ES-I3 (cell line): ENCODE measurements at regions not wholly inside any gene's neighbourhood (a gene's known extent, or its start where the extent isn't known, plus 50 kb on each side); places are given as distances from the start of the nearest gene placed in this dataset.

ENCODE experiments used
- H3K36me3 ChIP-seq: 2 replicates; pipeline ENCODE4 v1.6.1; 2013; ENCODE audit warnings: mild to moderate bottlenecking, low read length, control low read depth, moderate library complexity; ENCODE audit not compliant: insufficient read depth
- H3K4me1 ChIP-seq: 2 replicates; pipeline ENCODE4 v1.6.1; 2013; ENCODE audit warnings: mild to moderate bottlenecking, control low read depth, low read length; ENCODE audit not compliant: insufficient read depth
- H3K9ac ChIP-seq: 2 replicates; pipeline ENCODE4 v1.6.1; 2013; ENCODE audit warnings: low read depth, mild to moderate bottlenecking, low read length, moderate library complexity
- H3K9me3 ChIP-seq: 2 replicates; pipeline ENCODE4 v1.6.1; 2013; ENCODE audit warnings: mild to moderate bottlenecking, low read length, moderate library complexity; ENCODE audit not compliant: control insufficient read depth, insufficient read depth

DNA sequence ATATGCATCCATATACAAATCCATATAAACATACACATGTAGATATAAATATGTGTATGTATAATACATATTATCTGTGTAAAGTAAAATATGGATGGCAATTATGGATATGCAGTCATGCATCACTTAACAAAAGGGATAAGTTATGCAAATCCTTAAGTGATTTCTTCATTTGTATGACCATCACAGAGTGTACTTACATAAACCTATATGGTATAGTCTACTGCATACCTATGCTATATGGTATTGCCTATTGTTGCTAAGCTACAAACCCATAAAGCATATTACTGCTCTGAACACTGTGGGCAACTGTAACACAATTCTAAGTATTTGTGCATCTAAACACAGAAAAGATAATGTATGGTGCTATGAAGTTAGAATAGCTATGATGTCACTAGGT is 227.2 kb downstream of the SLC6A15 start:
- H3K9me3 ChIP-seq, result no peaks in the 10 kb centered on the region
- H3K36me3 ChIP-seq, result no peaks in the 10 kb centered on the region
- H3K9ac ChIP-seq, result no peak overlapping the region
- H3K4me1 ChIP-seq, result peaks cover 18% of the 10 kb centered on the region

DNA sequence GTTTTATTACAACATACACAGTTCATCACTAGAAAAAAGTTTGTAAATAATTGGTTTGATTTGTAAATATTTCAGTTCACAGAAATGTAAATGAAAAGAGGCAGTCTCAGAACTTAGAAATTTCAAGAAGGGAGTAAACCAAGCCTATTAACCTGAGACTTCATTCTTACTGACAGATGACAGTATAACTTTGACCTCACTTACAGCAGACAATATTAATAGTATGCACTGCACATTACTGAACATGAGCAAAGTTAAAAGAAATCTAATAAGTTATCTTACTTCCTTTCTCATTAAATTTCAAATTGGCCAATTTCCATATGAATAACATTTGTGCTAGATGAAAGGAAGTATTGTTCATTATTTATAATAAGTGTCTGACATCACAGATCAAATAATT is 235.8 kb downstream of the SLC6A15 start:
- H3K4me1 ChIP-seq, result no peaks in the 10 kb centered on the region
- no peaks in the 10 kb centered on the region for H3K36me3 ChIP-seq
- no peak overlapping the region for H3K9ac ChIP-seq
- no peaks in the 10 kb centered on the region for H3K9me3 ChIP-seq

DNA sequence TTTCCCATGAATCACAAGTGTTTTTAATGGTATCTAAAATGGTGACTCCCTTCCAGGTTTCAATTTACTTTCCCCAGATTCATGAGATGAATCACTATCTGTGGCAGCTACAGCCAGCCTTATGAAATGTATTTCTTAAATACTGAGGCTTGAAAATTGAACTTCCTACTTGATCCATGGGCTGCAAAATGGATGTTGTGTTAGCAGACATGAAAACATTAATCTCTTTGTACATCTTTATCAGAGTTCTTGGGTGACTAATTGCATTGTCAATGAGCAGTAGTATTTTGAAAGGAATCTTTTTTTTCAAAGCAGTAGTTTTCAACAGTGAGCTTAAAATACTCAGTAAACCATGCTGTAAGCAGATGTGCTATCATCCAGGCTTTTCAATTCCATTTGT is 250.8 kb downstream of the SLC6A15 start:
- H3K4me1 ChIP-seq, result peaks cover 5% of the 10 kb centered on the region; the same call in 1 of the 2 replicates
- no peak overlapping the region for H3K9ac ChIP-seq
- H3K36me3 ChIP-seq, result no peaks in the 10 kb centered on the region
- H3K9me3 ChIP-seq, result no peaks in the 10 kb centered on the region

DNA sequence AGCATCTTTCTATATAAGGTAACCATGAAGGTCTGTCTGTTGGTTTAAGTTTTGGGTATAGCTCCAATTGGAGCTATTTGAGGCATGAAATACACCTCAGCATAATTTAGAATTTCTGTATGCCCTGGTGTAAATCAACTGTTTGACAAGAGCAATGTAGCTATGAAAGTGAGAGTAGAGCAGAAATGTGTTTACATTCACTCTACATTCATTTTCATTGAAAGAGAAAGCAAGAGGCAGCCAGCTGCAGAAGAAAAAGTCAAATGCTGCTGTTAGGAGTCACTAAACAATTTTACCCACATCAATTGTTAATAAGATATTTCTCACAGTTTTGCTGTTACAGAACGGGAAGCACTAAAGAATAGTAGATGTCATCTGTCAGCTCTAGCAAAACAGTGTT is 252.5 kb downstream of the SLC6A15 start:
- peaks cover 5% of the 10 kb centered on the region; the same call in 1 of the 2 replicates for H3K4me1 ChIP-seq
- no peaks in the 10 kb centered on the region for H3K9me3 ChIP-seq
- no peaks in the 10 kb centered on the region for H3K36me3 ChIP-seq
- H3K9ac ChIP-seq, result no peak overlapping the region

DNA sequence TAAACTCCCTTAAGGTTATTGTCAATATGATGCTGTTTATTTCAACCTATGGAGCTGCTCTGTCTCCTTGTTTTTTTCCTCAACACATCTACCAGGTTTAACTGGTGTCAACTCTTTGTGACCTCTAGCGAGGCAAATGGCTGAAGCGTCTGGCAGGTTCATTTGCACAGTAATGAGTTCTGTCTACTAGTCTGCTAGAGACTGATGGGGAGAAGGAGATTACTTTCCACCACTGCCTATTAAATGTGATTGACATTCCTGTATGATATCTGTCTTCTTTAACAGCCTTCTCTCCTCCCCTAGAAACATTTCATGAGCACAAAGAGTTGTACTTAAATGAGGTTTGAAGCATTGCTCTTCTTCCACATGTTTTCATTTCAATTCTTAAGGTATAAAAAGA is 253.7 kb downstream of the SLC6A15 start:
- H3K4me1 ChIP-seq, result peaks cover 5% of the 10 kb centered on the region; the same call in 1 of the 2 replicates
- no peaks in the 10 kb centered on the region for H3K36me3 ChIP-seq
- H3K9ac ChIP-seq, result no peak overlapping the region
- no peaks in the 10 kb centered on the region for H3K9me3 ChIP-seq

DNA sequence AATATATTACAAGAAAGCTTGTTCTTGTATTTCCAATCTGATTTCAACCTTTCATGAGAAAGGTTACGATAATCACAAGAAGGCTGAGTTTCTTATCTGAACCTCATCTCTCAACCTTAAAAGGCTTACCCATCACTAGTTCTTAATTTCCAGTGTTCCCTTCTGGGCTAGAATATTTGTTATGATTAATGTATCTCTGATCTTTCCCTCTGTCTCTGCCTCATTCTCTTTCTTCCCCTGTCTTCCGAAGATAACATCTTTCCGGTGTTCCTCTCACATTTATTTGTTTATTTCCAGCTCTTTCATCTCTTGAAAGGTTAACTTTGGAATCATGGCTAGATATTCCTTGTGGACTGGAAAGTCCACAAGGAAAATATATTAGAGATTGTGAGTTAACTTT is 255.9 kb downstream of the SLC6A15 start:
- Histone ChIP-seq H3K9me3 (no peaks in the 10 kb centered on the region), H3K9ac (no peak overlapping the region), H3K36me3 (no peaks in the 10 kb centered on the region), H3K4me1 (peaks cover 5% of the 10 kb centered on the region; the same call in 1 of the 2 replicates)

DNA sequence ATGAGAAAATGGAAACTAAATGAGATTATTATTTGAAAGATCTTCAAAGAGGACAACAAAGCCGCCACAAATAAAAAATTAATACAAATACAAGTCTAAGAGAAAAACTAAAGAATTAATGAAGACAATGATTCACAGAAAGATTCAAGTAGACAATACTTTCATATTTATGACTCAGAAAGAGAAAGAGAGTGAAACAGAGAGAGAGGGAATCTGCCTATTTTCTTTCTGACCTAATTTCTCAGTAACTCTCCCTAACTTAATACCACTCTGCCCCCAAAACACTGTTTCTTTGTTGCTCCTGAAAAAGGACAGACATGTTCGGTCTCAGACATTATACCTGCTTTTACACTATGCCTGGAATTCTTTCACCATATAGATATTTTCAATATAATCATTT is 259.1 kb downstream of the SLC6A15 start:
- Histone ChIP-seq H3K4me1 (no peaks in the 10 kb centered on the region), H3K9me3 (no peaks in the 10 kb centered on the region), H3K9ac (no peak overlapping the region), H3K36me3 (no peaks in the 10 kb centered on the region)

DNA sequence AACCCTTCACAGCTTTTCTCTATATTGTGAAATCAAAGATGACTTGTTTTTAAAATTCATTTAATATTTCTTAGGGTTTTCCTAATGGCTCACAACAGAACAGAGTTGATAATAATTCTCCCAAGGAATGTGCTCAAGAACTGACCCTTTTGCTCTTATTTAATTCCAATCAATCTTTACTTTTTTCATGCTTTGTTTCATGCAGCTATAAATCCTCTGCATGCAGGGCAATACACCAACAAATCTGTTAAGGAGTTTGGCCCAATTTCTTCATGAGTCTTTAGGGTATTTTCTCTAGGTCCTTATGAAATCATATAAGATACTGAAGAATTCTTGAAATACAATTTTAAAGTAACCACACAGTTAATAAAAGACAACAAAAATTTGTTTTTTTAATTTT is 264.2 kb downstream of the SLC6A15 start:
- Histone ChIP-seq H3K9me3 (no peaks in the 10 kb centered on the region), H3K9ac (no peak overlapping the region), H3K4me1 (no peaks in the 10 kb centered on the region), H3K36me3 (no peaks in the 10 kb centered on the region)

DNA sequence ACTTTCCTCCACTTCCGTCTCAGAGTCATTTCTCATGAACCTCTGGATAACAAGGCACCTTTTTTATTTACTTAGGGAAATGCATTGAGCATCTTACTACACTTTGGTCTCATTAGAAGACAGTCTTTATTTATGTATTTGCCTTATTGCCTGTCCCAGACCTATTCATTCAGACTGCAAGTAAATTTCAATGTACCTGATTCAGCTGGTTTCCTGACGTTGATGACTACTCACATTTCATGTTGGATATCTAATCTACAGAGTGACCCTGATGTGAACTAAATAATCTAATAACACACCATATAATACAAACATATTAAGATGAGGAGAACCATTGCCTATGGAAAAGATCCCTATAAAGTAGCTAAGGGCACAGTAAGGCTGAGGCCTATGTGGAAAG is 267.7 kb downstream of the SLC6A15 start:
- no peaks in the 10 kb centered on the region for H3K4me1 ChIP-seq

DNA sequence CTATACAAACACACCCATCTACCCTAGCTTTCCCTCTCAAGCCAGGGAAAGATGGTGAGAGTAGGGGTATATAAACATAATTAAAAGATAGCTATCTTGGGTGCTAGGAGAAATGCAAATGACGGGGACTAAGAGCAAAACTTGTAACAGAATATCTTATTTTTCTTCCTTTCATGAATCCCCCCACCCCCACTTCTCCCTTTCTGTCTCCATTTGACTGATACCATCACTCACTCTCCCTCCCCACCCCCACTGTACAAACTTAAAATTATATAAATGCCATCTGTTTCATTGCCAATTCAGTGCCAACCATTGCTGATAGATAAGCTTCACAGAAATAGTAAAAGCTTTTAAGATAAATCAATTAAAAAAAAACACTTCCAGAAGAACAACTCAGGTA is 268.6 kb downstream of the SLC6A15 start:
- no peaks in the 10 kb centered on the region for H3K4me1 ChIP-seq
- H3K9me3 ChIP-seq, result no peaks in the 10 kb centered on the region
- no peak overlapping the region for H3K9ac ChIP-seq
- no peaks in the 10 kb centered on the region for H3K36me3 ChIP-seq

More for the DNA sequence above, 267.7 kb downstream of the SLC6A15 start:
- Histone ChIP-seq H3K9ac (no peak overlapping the region), H3K9me3 (no peaks in the 10 kb centered on the region), H3K36me3 (no peaks in the 10 kb centered on the region)

DNA sequence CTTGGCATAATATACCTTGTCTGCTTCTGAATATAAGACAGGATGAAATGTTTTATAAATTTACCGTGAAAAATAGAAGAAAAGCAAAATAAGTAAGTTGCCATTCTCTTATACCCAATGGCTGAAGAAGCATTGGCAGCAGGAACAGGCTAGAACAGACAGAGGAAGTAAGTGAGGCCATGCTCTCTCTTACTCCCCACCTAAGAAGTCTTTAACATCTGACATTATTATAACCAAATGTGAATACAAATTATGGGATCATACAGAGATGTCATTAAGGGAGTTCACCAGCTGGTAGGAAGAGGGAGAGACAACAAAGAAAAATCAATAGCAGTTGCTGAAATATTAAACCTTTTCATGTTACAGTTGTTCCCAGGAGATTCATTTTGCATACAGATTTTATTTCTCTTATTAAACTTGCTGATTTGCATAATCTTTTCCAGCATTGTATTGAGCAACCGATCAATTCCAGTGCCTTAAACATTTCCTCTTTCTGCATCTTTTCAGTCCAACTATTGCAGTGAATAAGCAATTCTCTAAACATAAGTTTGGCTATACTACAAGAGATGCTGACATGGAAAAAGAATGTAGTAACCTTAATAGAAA is 270.6 kb downstream of the SLC6A15 start:
- H3K9ac ChIP-seq, result no peak overlapping the region
- no peaks in the 10 kb centered on the region for H3K36me3 ChIP-seq
- H3K4me1 ChIP-seq, result peaks cover 6% of the 10 kb centered on the region; the same call in 1 of the 2 replicates

DNA sequence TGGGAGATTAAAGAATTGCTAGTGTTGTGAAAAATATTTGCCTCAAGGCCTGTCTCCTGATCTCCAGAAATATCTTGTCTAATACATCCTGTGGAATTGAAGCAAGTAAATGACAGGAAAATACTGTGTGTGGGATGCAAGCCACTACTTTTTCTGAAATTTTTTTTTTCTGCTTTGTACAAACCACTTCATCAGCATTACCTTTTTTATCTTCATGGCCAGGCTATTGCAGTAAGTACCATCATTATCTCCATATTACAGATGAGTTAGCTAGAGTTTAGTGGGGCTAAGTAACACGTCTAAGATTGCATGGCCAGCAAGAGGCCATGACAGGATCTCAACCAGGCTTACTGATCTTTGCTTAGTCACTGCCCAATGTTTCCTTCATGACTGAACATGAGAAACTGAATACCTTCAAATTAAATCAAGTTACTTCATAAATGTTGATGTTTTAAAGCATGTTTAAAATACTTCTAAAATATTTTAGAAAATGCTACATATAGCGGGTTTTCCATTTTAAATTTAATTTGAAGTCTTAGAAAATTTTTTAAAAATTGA is 273.7 kb downstream of the SLC6A15 start:
- H3K9ac ChIP-seq, result no peak overlapping the region
- H3K9me3 ChIP-seq, result no peaks in the 10 kb centered on the region
- H3K4me1 ChIP-seq, result peaks cover 6% of the 10 kb centered on the region; the same call in 1 of the 2 replicates
- H3K36me3 ChIP-seq, result no peaks in the 10 kb centered on the region

More for the DNA sequence above, 270.6 kb downstream of the SLC6A15 start:
- no peaks in the 10 kb centered on the region for H3K9me3 ChIP-seq

DNA sequence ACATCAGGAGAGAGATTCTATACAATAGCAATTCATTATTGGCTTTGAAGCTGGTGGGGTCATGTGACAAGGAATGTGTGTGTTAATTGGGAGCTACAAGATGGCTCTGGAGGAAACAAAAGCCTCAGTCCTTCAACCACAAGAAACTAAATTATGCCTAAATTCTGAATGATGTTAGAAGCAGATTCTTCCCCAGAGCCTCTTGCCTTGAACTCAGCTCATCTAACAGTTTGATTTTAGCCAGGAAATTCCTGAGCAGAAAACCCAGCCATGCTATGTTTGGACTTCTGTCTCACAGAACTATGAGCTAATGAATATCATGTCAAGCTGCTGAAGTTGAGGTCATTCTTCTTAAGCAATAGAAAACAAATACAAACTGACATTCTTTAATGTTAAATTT is 274.7 kb downstream of the SLC6A15 start:
- Histone ChIP-seq H3K9ac (no peak overlapping the region), H3K4me1 (peaks cover 6% of the 10 kb centered on the region; the same call in 1 of the 2 replicates), H3K9me3 (no peaks in the 10 kb centered on the region), H3K36me3 (no peaks in the 10 kb centered on the region)

DNA sequence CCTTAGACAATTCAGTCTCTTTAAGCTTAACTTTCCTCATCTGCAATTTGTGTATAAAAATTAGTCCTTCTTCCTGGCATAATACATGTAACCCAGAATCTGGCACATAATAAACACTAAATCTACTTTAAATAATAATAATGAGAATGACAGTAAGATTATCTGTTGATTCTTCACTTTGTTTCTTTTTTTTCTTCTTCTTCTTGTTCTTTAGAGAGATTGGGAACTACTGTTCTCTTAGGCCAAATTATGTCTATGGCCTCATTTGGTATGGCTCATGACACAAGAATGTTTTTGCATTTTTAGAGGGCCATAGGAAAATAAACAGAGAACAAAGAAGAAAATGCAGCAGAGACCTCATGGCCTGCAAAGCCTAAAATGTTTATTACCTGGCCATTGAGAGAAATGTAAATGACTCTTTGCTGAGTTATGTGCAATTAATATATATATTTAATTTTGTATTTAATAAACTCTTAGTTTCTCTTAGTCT is 275.8 kb downstream of the SLC6A15 start:
- H3K36me3 ChIP-seq, result no peaks in the 10 kb centered on the region
- peaks cover 15% of the 10 kb centered on the region for H3K4me1 ChIP-seq
- H3K9me3 ChIP-seq, result no peaks in the 10 kb centered on the region
- H3K9ac ChIP-seq, result no peak overlapping the region

DNA sequence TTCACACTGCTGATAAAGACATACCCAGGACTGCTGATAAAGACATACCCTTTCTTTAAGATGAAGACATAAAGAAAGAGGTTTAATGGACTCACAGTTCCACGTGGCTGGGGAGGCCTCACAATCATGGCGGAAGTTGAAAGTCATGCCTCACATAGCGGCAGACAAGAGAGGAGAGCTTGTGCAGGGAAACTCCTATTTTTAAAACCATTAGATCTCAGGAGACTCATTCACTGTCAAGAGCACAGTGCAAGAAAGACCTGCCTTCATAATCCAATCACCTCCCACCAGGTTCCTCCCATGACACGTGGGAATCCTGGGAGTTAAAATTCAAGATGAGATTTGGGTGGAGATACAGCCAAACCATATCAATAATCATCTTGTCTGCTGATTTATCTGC is 278.1 kb downstream of the SLC6A15 start:
- peaks cover 15% of the 10 kb centered on the region for H3K4me1 ChIP-seq

More for the DNA sequence above, 278.1 kb downstream of the SLC6A15 start:
- Histone ChIP-seq H3K36me3 (no peaks in the 10 kb centered on the region), H3K9me3 (no peaks in the 10 kb centered on the region), H3K9ac (no peak overlapping the region)
